Panc1 (cell line): ENCODE measurements at regions not wholly inside any gene's neighbourhood (a gene's known extent, or its start where the extent isn't known, plus 50 kb on each side); places are given as distances from the start of the nearest gene placed in this dataset.
A peak's percentile ranks its signal among the peaks of the same experiment; 100 is the strongest.

Experiments used
- ATAC-seq: fragments of 200-7000 bp; cut with Tn5 transposase; 2 replicates; pipeline ENCODE4 v1.9.1; 2020; ENCODE audit warnings: mild to moderate bottlenecking, moderate library complexity
- BruUV-seq: library from RNA; stranded (reverse); fragments of 400-500 nt; replicated peaks from 2 replicates; lab custom pipeline; 2021; lab: Mats Ljungman, UMichigan
- CTCF ChIA-PET: fragments of 300-600 bp; sonication (Branson Sonifier 250); formaldehyde crosslinking; loops from one replicate; lab custom pipeline; 2022; ENCODE audit warnings: antibody characterized with exemption; lab: Charles Lee
- POLR2A ChIA-PET: fragments of 300-600 bp; sonication (Branson Sonifier 250); formaldehyde crosslinking; loops from one replicate; lab custom pipeline; 2022; ENCODE audit warnings: antibody characterized with exemption; lab: Charles Lee
- DNase-seq: peaks from one replicate; pipeline ENCODE4 v3.0.0-alpha.2; 2010; ENCODE audit warnings: low read depth, low spot score
- H3K27ac ChIP-seq: 2 replicates; pipeline ENCODE4 v1.5.1; 2011; ENCODE audit warnings: mild to moderate bottlenecking, low read length, inconsistent platforms
- H3K27me3 ChIP-seq: fragments of 200-500 bp; sonication (Bioruptor generic); 2 replicates; pipeline ENCODE4 v1.6.0; 2014; ENCODE audit warnings: low read length, inconsistent platforms; ENCODE audit not compliant: control insufficient read depth, insufficient read depth
- H3K36me3 ChIP-seq: fragments of 200-500 bp; sonication (Bioruptor generic); 2 replicates; pipeline ENCODE4 v1.5.1; 2014; ENCODE audit warnings: inconsistent platforms, mild to moderate bottlenecking, low read length, moderate library complexity; ENCODE audit not compliant: control insufficient read depth, insufficient read depth
- H3K4me1 ChIP-seq: 2 replicates; pipeline ENCODE4 v1.5.1; 2011; ENCODE audit warnings: inconsistent platforms, mild to moderate bottlenecking, low read length, moderate library complexity; ENCODE audit not compliant: control insufficient read depth, insufficient read depth
- H3K4me3 ChIP-seq, 2 experiments: 2 replicates each; pipeline ENCODE4 v1.5.1; 2011 to 2012; ENCODE audit warnings: low read depth in 2 of 2, low read length in 2 of 2, mild to moderate bottlenecking in 2 of 2, inconsistent platforms in 1 of 2, moderate library complexity in 1 of 2
- H3K9me3 ChIP-seq: fragments of 200-500 bp; sonication (Bioruptor generic); 2 replicates; pipeline ENCODE4 v1.5.1; 2014; ENCODE audit warnings: low read depth, mild to moderate bottlenecking, inconsistent platforms, low read length, moderate library complexity; ENCODE audit not compliant: control insufficient read depth, insufficient read depth
- POLR2AphosphoS5 ChIP-seq: IDR thresholded peaks from 2 replicates; pipeline ENCODE4 v1.6.1; 2012; ENCODE audit warnings: mild to moderate bottlenecking, low read depth, low read length, moderate library complexity
- SIN3A ChIP-seq: IDR thresholded peaks from 2 replicates; pipeline ENCODE4 v1.6.1; 2012; ENCODE audit warnings: low read depth, mild to moderate bottlenecking, low read length, moderate library complexity, borderline replicate concordance; ENCODE audit not compliant: insufficient read depth
- TCF7L2 ChIP-seq: IDR thresholded peaks from 2 replicates; pipeline ENCODE4 v1.6.1; 2011; ENCODE audit warnings: mild to moderate bottlenecking, low read depth, low read length, inconsistent platforms
- in situ Hi-C: cut with HindIII; loops from 2 replicates; pipeline ENCODE4 v1.10.0; 2016; ENCODE audit warnings: low sequenced_read_pairs, low pct_unique_long_range_greater_than_20kb
- intact Hi-C: fragments of 100-400 bp; cut with micrococcal nuclease; formaldehyde crosslinking; loops from one replicate; pipeline ENCODE4 v1.10.0; 2022; ENCODE audit not compliant: unreplicated experiment
- TF ChIP-seq, protein P1 (sequence below): fragments of 450-650 bp; IDR thresholded peaks from 2 replicates; pipeline ENCODE4 v1.5.1; 2017; ENCODE audit warnings: mild to moderate bottlenecking
- TF ChIP-seq, protein P2 (sequence below), 2 experiments: IDR thresholded peaks; 2 replicates each; pipeline ENCODE4 v1.6.1; 2011 to 2012; ENCODE audit warnings: low read depth in 2 of 2, control low read depth in 1 of 2, low read length in 1 of 2, mild to moderate bottlenecking in 1 of 2, moderate library complexity in 1 of 2; ENCODE audit not compliant: insufficient read depth in 1 of 2

DNA sequence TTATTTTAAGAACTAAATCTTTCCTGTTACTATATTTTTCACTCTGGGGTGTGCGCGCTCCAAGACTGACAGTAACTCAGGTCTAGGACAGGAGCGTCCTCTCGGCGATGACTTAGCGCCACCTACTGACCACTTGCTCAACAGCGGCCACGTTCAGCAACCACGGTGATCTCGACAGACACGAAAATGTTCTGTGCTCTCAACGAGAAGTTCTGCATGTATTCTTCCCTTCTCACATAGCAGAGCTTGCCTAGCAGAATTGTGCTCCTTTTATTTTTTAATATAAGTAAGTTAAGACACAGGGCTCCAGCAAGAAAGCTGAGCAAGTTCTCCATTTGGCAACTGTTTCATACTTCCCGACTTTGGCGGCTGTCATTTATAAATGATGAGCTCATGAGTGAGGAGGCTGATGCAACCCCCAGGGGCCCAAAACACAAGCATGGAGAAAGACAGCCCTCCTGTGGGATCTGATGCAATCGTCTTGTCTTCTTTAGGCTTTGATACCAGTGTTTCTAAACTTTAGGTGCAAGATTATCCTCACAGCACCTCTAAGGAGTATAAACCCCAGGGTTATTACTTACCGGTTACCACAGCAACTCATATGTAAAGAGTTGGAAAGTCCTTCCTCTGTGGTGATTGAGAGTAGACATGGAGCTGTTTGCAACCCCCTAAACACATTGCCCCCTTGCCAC is 92.6 kb downstream of the HHIPL2 start:
- peak; percentile 98 for ATAC-seq
- no peak overlapping the region for H3K27ac ChIP-seq
- H3K4me3 ChIP-seq, result peak overlapping the region in 1 of 2 experiments; percentile 35; a peak in 2 of 4 replicates
- ChIA-PET POLR2A (no interaction called here), CTCF (interaction anchor here (0.6 to 1.2 kb wide), 5 partner anchors 10 to 978 kb away, joined by 3 read pairs; no protein-coding TSS in a partner anchor)
- intact Hi-C loops (loop anchor here (10.0 kb wide), 3 partner anchors 361 to 1641 kb away; partner anchors contain the start of gene DUSP10), in situ Hi-C loops (no loop called here)
- DNase-seq, result peak; percentile 70
- BruUV-seq, result no TSS peak
- H3K9me3 ChIP-seq, result no peaks in the 10 kb centered on the region
- no peaks in the 10 kb centered on the region for H3K36me3 ChIP-seq
- H3K4me1 ChIP-seq, result no peaks in the 10 kb centered on the region
- H3K27me3 ChIP-seq, result 0 out of 2 replicates have a peak, but pooled peaks cover 2% of the 10 kb centered on the region
- TF ChIP-seq POLR2AphosphoS5, result no peak
- TF ChIP-seq, protein P1, sequence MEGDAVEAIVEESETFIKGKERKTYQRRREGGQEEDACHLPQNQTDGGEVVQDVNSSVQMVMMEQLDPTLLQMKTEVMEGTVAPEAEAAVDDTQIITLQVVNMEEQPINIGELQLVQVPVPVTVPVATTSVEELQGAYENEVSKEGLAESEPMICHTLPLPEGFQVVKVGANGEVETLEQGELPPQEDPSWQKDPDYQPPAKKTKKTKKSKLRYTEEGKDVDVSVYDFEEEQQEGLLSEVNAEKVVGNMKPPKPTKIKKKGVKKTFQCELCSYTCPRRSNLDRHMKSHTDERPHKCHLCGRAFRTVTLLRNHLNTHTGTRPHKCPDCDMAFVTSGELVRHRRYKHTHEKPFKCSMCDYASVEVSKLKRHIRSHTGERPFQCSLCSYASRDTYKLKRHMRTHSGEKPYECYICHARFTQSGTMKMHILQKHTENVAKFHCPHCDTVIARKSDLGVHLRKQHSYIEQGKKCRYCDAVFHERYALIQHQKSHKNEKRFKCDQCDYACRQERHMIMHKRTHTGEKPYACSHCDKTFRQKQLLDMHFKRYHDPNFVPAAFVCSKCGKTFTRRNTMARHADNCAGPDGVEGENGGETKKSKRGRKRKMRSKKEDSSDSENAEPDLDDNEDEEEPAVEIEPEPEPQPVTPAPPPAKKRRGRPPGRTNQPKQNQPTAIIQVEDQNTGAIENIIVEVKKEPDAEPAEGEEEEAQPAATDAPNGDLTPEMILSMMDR, result peak; percentile 98

DNA sequence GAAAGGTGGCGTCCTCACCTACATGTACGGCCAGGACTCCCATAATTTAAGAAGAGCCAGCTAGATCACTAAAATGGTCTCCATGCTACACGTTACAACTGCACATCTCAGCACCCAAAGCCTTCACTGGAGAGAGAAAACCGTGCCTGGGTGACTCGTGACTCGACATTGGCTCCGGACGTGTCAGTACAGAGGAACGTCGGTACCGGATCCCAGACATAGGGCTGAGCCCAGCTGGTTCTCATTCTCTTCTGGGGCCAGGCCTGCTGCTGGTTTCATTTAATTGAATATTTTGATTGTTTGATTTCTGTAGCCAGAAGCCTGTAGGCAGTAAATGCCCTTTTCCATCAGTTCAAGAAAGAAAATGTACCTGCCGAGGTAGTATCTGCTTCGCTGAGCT is 93.1 kb downstream of the HHIPL2 start:
- Histone ChIP-seq H3K9me3 (no peaks in the 10 kb centered on the region), H3K27ac (no peak overlapping the region), H3K4me3 (peak overlapping the region in 1 of 2 experiments; percentile 35; a peak in 2 of 4 replicates), H3K4me1 (no peaks in the 10 kb centered on the region), H3K36me3 (no peaks in the 10 kb centered on the region), H3K27me3 (0 out of 2 replicates have a peak, but pooled peaks cover 2% of the 10 kb centered on the region)
- DNase-seq (no peak), ATAC-seq (peak; percentile 59)
- TF ChIP-seq SIN3A, result no peak
- no peak for TF ChIP-seq TCF7L2
- TF ChIP-seq POLR2AphosphoS5, result no peak
- TF ChIP-seq, protein P2, sequence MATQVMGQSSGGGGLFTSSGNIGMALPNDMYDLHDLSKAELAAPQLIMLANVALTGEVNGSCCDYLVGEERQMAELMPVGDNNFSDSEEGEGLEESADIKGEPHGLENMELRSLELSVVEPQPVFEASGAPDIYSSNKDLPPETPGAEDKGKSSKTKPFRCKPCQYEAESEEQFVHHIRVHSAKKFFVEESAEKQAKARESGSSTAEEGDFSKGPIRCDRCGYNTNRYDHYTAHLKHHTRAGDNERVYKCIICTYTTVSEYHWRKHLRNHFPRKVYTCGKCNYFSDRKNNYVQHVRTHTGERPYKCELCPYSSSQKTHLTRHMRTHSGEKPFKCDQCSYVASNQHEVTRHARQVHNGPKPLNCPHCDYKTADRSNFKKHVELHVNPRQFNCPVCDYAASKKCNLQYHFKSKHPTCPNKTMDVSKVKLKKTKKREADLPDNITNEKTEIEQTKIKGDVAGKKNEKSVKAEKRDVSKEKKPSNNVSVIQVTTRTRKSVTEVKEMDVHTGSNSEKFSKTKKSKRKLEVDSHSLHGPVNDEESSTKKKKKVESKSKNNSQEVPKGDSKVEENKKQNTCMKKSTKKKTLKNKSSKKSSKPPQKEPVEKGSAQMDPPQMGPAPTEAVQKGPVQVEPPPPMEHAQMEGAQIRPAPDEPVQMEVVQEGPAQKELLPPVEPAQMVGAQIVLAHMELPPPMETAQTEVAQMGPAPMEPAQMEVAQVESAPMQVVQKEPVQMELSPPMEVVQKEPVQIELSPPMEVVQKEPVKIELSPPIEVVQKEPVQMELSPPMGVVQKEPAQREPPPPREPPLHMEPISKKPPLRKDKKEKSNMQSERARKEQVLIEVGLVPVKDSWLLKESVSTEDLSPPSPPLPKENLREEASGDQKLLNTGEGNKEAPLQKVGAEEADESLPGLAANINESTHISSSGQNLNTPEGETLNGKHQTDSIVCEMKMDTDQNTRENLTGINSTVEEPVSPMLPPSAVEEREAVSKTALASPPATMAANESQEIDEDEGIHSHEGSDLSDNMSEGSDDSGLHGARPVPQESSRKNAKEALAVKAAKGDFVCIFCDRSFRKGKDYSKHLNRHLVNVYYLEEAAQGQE (IDR thresholded peaks at IDR 0.05; ENCODE audit: insufficient read depth in 1 of 2, low read depth in 2 of 2, low read length in 1 of 2), result no peak
- TF ChIP-seq, protein P1, result no peak
- ChIA-PET POLR2A (no interaction called here), CTCF (interaction anchor here (1.2 kb wide), 1 partner anchor 10 kb away, joined by 3 read pairs; no protein-coding TSS in a partner anchor)
- no TSS peak for BruUV-seq
- in situ Hi-C loops, result no loop called here
- intact Hi-C loops, result loop anchor here (10.0 kb wide), 3 partner anchors 360 to 1640 kb away; partner anchors contain the start of gene DUSP10
